NCI-H2107 treated with DMSO at 0.1 percent for 48 hours (cell line): ENCODE measurements at regions not wholly inside any gene's neighbourhood (a gene's known extent, or its start where the extent isn't known, plus 50 kb on each side); places are given as distances from the start of the nearest gene placed in this dataset.

ENCODE experiments used
- DNase-seq: peaks from one replicate; lab custom pipeline; 2025; ENCODE audit not compliant: unreplicated experiment; lab: John Stamatoyannopoulos, UW

GRCh38 chr22:34969001-34969790, 96.8 kb upstream of the ISX start:
- no peak for DNase-seq

- no peak for DNase-seq
Measured at GRCh38 chr22:34971456-34971855, 94.5 kb upstream of the ISX start.

GRCh38 chr22:34972191-34972897, 93.6 kb upstream of the ISX start:
- no peak for DNase-seq

GRCh38 chr22:34973016-34973415, 92.9 kb upstream of the ISX start:
- DNase-seq = no peak

- no peak for DNase-seq
Measured at GRCh38 chr22:34973926-34974325, 92.0 kb upstream of the ISX start.

GRCh38 chr22:34975721-34976120, 90.2 kb upstream of the ISX start:
- no peak for DNase-seq

GRCh38 chr22:34976474-34976873, 89.5 kb upstream of the ISX start:
- DNase-seq = no peak

GRCh38 chr22:34976886-34977285, 89.1 kb upstream of the ISX start:
- DNase-seq = no peak

- no peak for DNase-seq
Measured at GRCh38 chr22:34986523-34986922, 79.4 kb upstream of the ISX start.

GRCh38 chr22:34992672-34993071, 73.3 kb upstream of the ISX start:
- DNase-seq = no peak

GRCh38 chr22:34993548-34993947, 72.4 kb upstream of the ISX start:
- DNase-seq = no peak

GRCh38 chr22:34997633-34998299, 68.2 kb upstream of the ISX start:
- no peak for DNase-seq

- DNase-seq = no peak
Measured at GRCh38 chr22:34998921-34999320, 67.0 kb upstream of the ISX start.

- no peak for DNase-seq
Measured at GRCh38 chr22:35008213-35008612, 57.7 kb upstream of the ISX start.

- no peak for DNase-seq
Measured at GRCh38 chr22:35010543-35010942, 55.4 kb upstream of the ISX start.

GRCh38 chr22:35014812-35015211, 51.1 kb upstream of the ISX start:
- no peak for DNase-seq
